ENCODE measurements at regions not wholly inside any gene's neighbourhood (a gene's known extent, or its start where the extent isn't known, plus 50 kb on each side); places are given as distances from the start of the nearest gene placed in this dataset.

- no peaks in the 10 kb centered on the region for H3K9me3 ChIP-seq (ENCODE audit: control insufficient read depth in 1 of 2, low read length in 2 of 2)
- H3K27me3 ChIP-seq (ENCODE audit: low read depth, low read length) = no peaks in the 10 kb centered on the region
Observed at GRCh38 chr2:7586898-7587297, 669.7 kb downstream of the RNF144A start.

GRCh38 chr2:7588295-7588694 lies 671.1 kb downstream of the RNF144A start:
- H3K4me1 ChIP-seq (ENCODE audit: control insufficient read depth in 1 of 2, insufficient read depth in 2 of 2, low read length in 2 of 2) = no peaks in the 10 kb centered on the region
- H3K4me3 ChIP-seq (ENCODE audit: low read depth in 1 of 2, low read length in 2 of 2) = no peak overlapping the region
- H3K27ac ChIP-seq (ENCODE audit: low read length) = no peak overlapping the region
- H3K36me3 ChIP-seq (ENCODE audit: control insufficient read depth in 1 of 2, insufficient read depth in 2 of 2, low read length in 2 of 2) = no peaks in the 10 kb centered on the region
- H3K9me3 ChIP-seq (ENCODE audit: control insufficient read depth in 1 of 2, low read length in 2 of 2) = no peaks in the 10 kb centered on the region
- no peaks in the 10 kb centered on the region for H3K27me3 ChIP-seq (ENCODE audit: low read depth, low read length)

More at GRCh38 chr2:7586898-7587297, 669.7 kb downstream of the RNF144A start:
- H3K4me3 ChIP-seq (ENCODE audit: low read depth in 1 of 2, low read length in 2 of 2) = no peak overlapping the region
- H3K36me3 ChIP-seq (ENCODE audit: control insufficient read depth in 1 of 2, insufficient read depth in 2 of 2, low read length in 2 of 2) = no peaks in the 10 kb centered on the region
- no peaks in the 10 kb centered on the region for H3K4me1 ChIP-seq (ENCODE audit: control insufficient read depth in 1 of 2, insufficient read depth in 2 of 2, low read length in 2 of 2)
- no peak overlapping the region for H3K27ac ChIP-seq (ENCODE audit: low read length)

- Histone ChIP-seq H3K9me3 (ENCODE audit: control insufficient read depth in 1 of 2, low read length in 2 of 2) (no peaks in the 10 kb centered on the region), H3K36me3 (ENCODE audit: control insufficient read depth in 1 of 2, insufficient read depth in 2 of 2, low read length in 2 of 2) (no peaks in the 10 kb centered on the region), H3K4me1 (ENCODE audit: control insufficient read depth in 1 of 2, insufficient read depth in 2 of 2, low read length in 2 of 2) (no peaks in the 10 kb centered on the region), H3K27me3 (ENCODE audit: low read depth, low read length) (no peaks in the 10 kb centered on the region), H3K4me3 (ENCODE audit: low read depth in 1 of 2, low read length in 2 of 2) (no peak overlapping the region), H3K27ac (ENCODE audit: low read length) (no peak overlapping the region)
Observed at GRCh38 chr2:7592618-7593140, 675.5 kb downstream of the RNF144A start.

GRCh38 chr2:7593360-7593759 lies 676.1 kb downstream of the RNF144A start:
- H3K9me3 ChIP-seq (ENCODE audit: control insufficient read depth in 1 of 2, low read length in 2 of 2) = no peaks in the 10 kb centered on the region
- H3K27ac ChIP-seq (ENCODE audit: low read length) = no peak overlapping the region
- no peaks in the 10 kb centered on the region for H3K27me3 ChIP-seq (ENCODE audit: low read depth, low read length)
- no peaks in the 10 kb centered on the region for H3K4me1 ChIP-seq (ENCODE audit: control insufficient read depth in 1 of 2, insufficient read depth in 2 of 2, low read length in 2 of 2)
- no peaks in the 10 kb centered on the region for H3K36me3 ChIP-seq (ENCODE audit: control insufficient read depth in 1 of 2, insufficient read depth in 2 of 2, low read length in 2 of 2)
- no peak overlapping the region for H3K4me3 ChIP-seq (ENCODE audit: low read depth in 1 of 2, low read length in 2 of 2)

- Histone ChIP-seq H3K4me1 (ENCODE audit: control insufficient read depth in 1 of 2, insufficient read depth in 2 of 2, low read length in 2 of 2) (no peaks in the 10 kb centered on the region), H3K27ac (ENCODE audit: low read length) (no peak overlapping the region), H3K36me3 (ENCODE audit: control insufficient read depth in 1 of 2, insufficient read depth in 2 of 2, low read length in 2 of 2) (no peaks in the 10 kb centered on the region), H3K27me3 (ENCODE audit: low read depth, low read length) (no peaks in the 10 kb centered on the region), H3K4me3 (ENCODE audit: low read depth in 1 of 2, low read length in 2 of 2) (no peak overlapping the region), H3K9me3 (ENCODE audit: control insufficient read depth in 1 of 2, low read length in 2 of 2) (no peaks in the 10 kb centered on the region)
Observed at GRCh38 chr2:7594211-7594610, 677.0 kb downstream of the RNF144A start.

GRCh38 chr2:7595206-7595605 lies 678.0 kb downstream of the RNF144A start:
- H3K27me3 ChIP-seq (ENCODE audit: low read depth, low read length) = no peaks in the 10 kb centered on the region
- H3K4me3 ChIP-seq (ENCODE audit: low read depth in 1 of 2, low read length in 2 of 2) = no peak overlapping the region
- H3K9me3 ChIP-seq (ENCODE audit: control insufficient read depth in 1 of 2, low read length in 2 of 2) = no peaks in the 10 kb centered on the region
- no peak overlapping the region for H3K27ac ChIP-seq (ENCODE audit: low read length)
- no peaks in the 10 kb centered on the region for H3K36me3 ChIP-seq (ENCODE audit: control insufficient read depth in 1 of 2, insufficient read depth in 2 of 2, low read length in 2 of 2)
- H3K4me1 ChIP-seq (ENCODE audit: control insufficient read depth in 1 of 2, insufficient read depth in 2 of 2, low read length in 2 of 2) = no peaks in the 10 kb centered on the region

GRCh38 chr2:7598402-7598801 lies 681.2 kb downstream of the RNF144A start:
- Histone ChIP-seq H3K9me3 (ENCODE audit: control insufficient read depth in 1 of 2, low read length in 2 of 2) (no peaks in the 10 kb centered on the region), H3K4me1 (ENCODE audit: control insufficient read depth in 1 of 2, insufficient read depth in 2 of 2, low read length in 2 of 2) (no peaks in the 10 kb centered on the region), H3K36me3 (ENCODE audit: control insufficient read depth in 1 of 2, insufficient read depth in 2 of 2, low read length in 2 of 2) (no peaks in the 10 kb centered on the region), H3K4me3 (ENCODE audit: low read depth in 1 of 2, low read length in 2 of 2) (no peak overlapping the region), H3K27me3 (ENCODE audit: low read depth, low read length) (no peaks in the 10 kb centered on the region), H3K27ac (ENCODE audit: low read length) (no peak overlapping the region)

- H3K4me3 ChIP-seq (ENCODE audit: low read depth in 1 of 2, low read length in 2 of 2) = no peak overlapping the region
- no peaks in the 10 kb centered on the region for H3K36me3 ChIP-seq (ENCODE audit: control insufficient read depth in 1 of 2, insufficient read depth in 2 of 2, low read length in 2 of 2)
- no peaks in the 10 kb centered on the region for H3K9me3 ChIP-seq (ENCODE audit: control insufficient read depth in 1 of 2, low read length in 2 of 2)
- no peaks in the 10 kb centered on the region for H3K27me3 ChIP-seq (ENCODE audit: low read depth, low read length)
- H3K4me1 ChIP-seq (ENCODE audit: control insufficient read depth in 1 of 2, insufficient read depth in 2 of 2, low read length in 2 of 2) = no peaks in the 10 kb centered on the region
- no peak overlapping the region for H3K27ac ChIP-seq (ENCODE audit: low read length)
Observed at GRCh38 chr2:7599462-7600258, 682.4 kb downstream of the RNF144A start.

- no peaks in the 10 kb centered on the region for H3K27me3 ChIP-seq (ENCODE audit: low read depth, low read length)
- no peaks in the 10 kb centered on the region for H3K36me3 ChIP-seq (ENCODE audit: control insufficient read depth in 1 of 2, insufficient read depth in 2 of 2, low read length in 2 of 2)
- no peaks in the 10 kb centered on the region for H3K9me3 ChIP-seq (ENCODE audit: control insufficient read depth in 1 of 2, low read length in 2 of 2)
- H3K4me3 ChIP-seq (ENCODE audit: low read depth in 1 of 2, low read length in 2 of 2) = no peak overlapping the region
- H3K27ac ChIP-seq (ENCODE audit: low read length) = no peak overlapping the region
- H3K4me1 ChIP-seq (ENCODE audit: control insufficient read depth in 1 of 2, insufficient read depth in 2 of 2, low read length in 2 of 2) = no peaks in the 10 kb centered on the region
Observed at GRCh38 chr2:7601990-7602389, 684.8 kb downstream of the RNF144A start.

- no peaks in the 10 kb centered on the region for H3K9me3 ChIP-seq (ENCODE audit: control insufficient read depth in 1 of 2, low read length in 2 of 2)
- H3K4me3 ChIP-seq (ENCODE audit: low read depth in 1 of 2, low read length in 2 of 2) = no peak overlapping the region
Observed at GRCh38 chr2:7604456-7604855, 687.2 kb downstream of the RNF144A start.

GRCh38 chr2:7607441-7608173 lies 690.4 kb downstream of the RNF144A start:
- Histone ChIP-seq H3K4me3 (ENCODE audit: low read depth in 1 of 2, low read length in 2 of 2) (no peak overlapping the region), H3K4me1 (ENCODE audit: control insufficient read depth in 1 of 2, insufficient read depth in 2 of 2, low read length in 2 of 2) (peaks cover 0 to 4% of the 10 kb centered on the region in 2 donors), H3K9me3 (ENCODE audit: control insufficient read depth in 1 of 2, low read length in 2 of 2) (no peaks in the 10 kb centered on the region), H3K27me3 (ENCODE audit: low read depth, low read length) (no peaks in the 10 kb centered on the region), H3K36me3 (ENCODE audit: control insufficient read depth in 1 of 2, insufficient read depth in 2 of 2, low read length in 2 of 2) (no peaks in the 10 kb centered on the region), H3K27ac (ENCODE audit: low read length) (no peak overlapping the region)

More at GRCh38 chr2:7604456-7604855, 687.2 kb downstream of the RNF144A start:
- no peaks in the 10 kb centered on the region for H3K27me3 ChIP-seq (ENCODE audit: low read depth, low read length)
- H3K4me1 ChIP-seq (ENCODE audit: control insufficient read depth in 1 of 2, insufficient read depth in 2 of 2, low read length in 2 of 2) = peaks cover 0 to 2% of the 10 kb centered on the region in 2 donors
- no peak overlapping the region for H3K27ac ChIP-seq (ENCODE audit: low read length)
- no peaks in the 10 kb centered on the region for H3K36me3 ChIP-seq (ENCODE audit: control insufficient read depth in 1 of 2, insufficient read depth in 2 of 2, low read length in 2 of 2)

Measured in muscle layer of duodenum (tissue), 2 donors.